WTC11 (cell line): ENCODE measurements at regions not wholly inside any gene's neighbourhood (a gene's known extent, or its start where the extent isn't known, plus 50 kb on each side); places are given as distances from the start of the nearest gene placed in this dataset.

Experiments used
- CBFB ChIP-seq: sonication (generic); formaldehyde crosslinking; IDR thresholded peaks from 2 replicates; pipeline ENCODE4 v1.8.1; 2022; ENCODE audit warnings: mild to moderate bottlenecking, low read depth, missing genetic modification reagents
- CTCF ChIP-seq: fragments of 200-600 bp; IDR thresholded peaks from 2 replicates; pipeline ENCODE4 v1.8.0; 2022; ENCODE audit warnings: antibody characterized with exemption

- TF ChIP-seq CTCF: no peak
- TF ChIP-seq CBFB (CRISPR knock-in tag): no peak
Measured at GRCh38 chr12:83709899-83710298, 1023.2 kb downstream of the TMTC2 start.
